HL-60/S4 (cell line): ENCODE measurements at regions not wholly inside any gene's neighbourhood (a gene's known extent, or its start where the extent isn't known, plus 50 kb on each side); places are given as distances from the start of the nearest gene placed in this dataset.
"Not testable (repeated sequence)": the region's sequence is repeated elsewhere in the genome, so short reads cannot be mapped to it uniquely, and the experiment has no call there.

Experiments used
- in situ Hi-C: fragments of 300-500 bp; cut with MboI; formaldehyde crosslinking; loops from 2 replicates; pipeline ENCODE4 v1.14.3; 2022; ENCODE audit warnings: low sequenced_read_pairs

GRCh38 chr9:26513730-26514129 lies 378.9 kb downstream of the CAAP1 start:
- in situ Hi-C loops: no loop called here

DNA sequence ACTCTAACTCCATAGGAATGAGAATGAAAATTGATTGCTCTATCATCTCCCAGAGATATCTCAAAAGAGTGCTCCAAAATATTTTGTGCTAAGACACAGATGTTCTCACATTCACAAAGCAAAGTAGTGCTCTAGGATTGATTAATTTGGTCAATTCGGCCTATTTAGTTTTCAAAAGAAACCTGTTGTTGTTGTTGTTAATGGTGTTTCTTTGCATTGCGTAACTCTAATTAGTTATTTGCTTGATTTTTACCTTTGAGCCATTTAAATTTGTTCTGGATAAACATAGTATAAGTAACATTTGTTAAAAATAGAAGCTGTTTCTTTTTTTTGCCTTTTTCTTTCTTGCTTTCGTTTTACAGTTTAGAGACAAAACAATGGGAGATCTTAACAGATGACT lies 382.5 kb downstream of the CAAP1 start:
- in situ Hi-C loops: no loop called here

GRCh38 chr9:26508897-26509296 lies 383.7 kb downstream of the CAAP1 start:
- in situ Hi-C loops: no loop called here

GRCh38 chr9:26504057-26504456 lies 388.5 kb downstream of the CAAP1 start:
- in situ Hi-C loops: no loop called here

DNA sequence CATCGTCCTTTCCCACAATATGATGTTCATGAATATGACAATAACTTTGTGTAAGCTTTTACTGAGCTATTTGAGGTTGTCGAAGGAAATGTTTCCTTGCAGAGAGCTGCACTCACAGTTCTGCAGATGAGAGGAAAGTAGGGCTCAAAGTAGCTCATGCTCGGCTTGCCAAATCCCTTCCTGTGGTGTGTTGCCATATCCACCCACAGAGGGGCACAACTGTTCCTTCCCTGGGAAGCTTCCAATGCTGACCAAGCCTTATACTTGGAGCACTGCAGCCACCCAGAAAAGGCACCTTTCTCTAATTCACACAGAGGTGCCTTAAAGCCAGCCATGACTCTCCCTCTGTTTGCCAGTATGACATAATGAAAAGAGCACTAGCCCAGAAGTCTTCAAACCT lies 390.3 kb downstream of the CAAP1 start:
- in situ Hi-C loops: no loop called here

DNA sequence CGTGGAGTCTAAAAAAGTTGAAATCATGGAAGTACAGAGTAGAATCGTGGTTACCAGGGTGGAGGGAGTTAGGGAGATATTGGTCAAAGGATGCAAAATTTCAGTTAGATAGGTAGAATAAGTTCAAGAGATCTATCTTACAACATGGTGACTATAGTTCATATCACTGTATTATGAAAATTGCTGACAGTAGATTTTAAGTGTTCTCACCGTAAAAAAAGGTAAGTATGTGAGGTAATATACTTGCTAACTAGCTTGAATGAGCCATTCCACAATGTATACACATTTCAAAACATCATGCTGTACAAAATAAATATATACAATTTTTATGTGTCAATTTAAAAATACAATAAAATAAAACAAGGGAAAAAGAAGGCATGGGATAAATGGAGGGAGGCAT lies 392.1 kb downstream of the CAAP1 start:
- in situ Hi-C loops: no loop called here

DNA sequence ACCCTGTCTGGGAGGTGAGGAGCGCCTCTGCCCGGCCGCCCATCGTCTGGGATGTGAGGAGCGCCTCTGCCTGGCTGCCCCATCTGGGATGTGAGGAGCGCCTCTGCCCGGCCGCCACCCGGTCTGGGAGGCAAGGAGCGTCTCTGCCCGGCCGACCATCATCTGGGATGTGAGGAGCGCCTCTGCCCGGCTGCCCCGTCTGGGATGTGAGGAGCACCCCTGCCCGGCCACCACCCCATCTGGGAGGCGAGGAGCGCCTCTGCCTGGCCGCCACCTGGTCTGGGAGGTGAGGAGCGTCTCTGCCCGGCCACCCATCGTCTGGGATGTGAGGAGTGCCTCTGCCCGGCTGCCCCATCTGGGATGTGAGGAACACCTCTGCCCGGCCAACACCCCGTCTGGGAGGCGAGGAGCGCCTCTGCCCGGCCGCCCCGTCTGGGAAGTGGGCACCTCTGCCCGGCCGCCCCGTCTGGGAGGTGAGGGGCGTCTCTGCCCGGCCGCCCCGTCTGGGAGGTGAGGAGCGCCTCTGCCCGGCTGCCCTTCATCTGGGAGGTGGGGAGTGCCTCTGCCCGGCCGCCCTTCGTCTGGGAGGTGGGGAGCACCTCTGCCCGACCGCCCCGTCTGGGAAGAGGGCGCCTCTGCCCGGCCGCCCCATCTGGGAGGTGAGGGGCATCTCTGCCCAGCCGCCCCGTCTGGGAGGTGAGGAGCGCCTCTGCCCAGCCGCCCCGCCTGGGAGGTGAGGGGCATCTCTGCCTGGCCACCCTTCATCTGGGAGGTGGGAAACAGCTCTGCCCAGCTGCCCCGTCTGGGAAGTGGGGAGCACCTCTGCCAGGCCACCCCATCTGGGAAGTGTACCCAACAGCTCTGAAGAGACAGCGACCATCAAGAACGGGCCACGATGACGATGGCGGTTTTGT lies 399.7 kb downstream of the CAAP1 start:
- in situ Hi-C loops: not testable (repeated sequence)

DNA sequence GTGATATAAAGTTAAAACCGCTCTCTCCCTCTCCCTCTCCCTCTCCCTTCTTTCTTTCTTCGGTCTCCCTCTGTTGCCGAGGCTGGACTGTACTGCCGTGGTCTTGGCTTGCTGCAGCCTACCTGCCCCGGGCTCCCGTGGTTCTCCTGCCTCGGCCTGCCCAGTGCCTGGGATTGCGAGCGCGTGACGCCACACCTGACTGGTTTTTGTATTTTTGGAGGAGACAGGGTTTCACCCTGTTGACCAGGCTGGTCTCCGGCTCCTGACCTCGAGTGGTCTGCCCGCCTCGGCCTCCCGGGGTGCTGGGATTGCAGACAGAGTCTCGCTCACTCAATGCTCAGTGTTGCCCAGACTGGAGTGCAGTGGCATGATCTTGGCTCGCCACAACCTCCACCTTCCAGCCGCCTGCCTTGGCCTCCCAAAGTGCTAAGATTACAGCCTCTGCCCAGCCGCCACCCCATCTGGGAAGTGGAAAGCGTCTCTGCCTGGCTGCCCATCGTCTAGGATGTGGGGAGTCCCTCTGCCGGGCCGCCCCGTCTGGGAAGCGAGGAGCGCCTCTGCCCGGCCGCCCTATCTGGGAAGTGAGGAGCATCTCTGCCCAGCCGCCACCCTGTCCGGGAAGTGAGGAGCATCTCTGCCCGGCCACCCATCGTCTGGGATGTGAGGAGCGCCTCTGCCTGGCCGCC lies 400.5 kb downstream of the CAAP1 start:
- in situ Hi-C loops: not testable (repeated sequence)

- in situ Hi-C loops: no loop called here
Observed at GRCh38 chr9:26483991-26484390, 408.6 kb downstream of the CAAP1 start.

DNA sequence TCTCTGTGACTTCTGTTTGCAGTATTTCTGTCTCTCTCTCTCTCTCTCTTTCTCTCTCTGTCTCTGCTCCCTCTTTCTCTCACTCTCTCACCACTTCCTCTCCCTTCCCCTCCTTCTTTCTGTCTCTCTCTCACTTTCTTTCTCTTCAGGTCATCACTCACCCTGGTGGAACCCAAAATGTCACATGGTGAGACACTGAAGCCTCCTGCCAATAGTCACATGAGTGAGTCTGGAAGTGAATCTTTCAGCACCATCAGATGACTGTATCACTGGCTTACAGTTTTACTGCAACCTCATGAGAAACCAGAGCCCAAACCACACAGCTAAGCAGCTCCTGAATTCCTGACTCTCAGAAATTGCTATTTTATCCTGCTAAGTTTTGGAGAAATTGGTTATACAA lies 414.6 kb downstream of the CAAP1 start:
- in situ Hi-C loops: no loop called here

- in situ Hi-C loops: no loop called here
Observed at GRCh38 chr9:26471261-26471660, 421.3 kb downstream of the CAAP1 start.

DNA sequence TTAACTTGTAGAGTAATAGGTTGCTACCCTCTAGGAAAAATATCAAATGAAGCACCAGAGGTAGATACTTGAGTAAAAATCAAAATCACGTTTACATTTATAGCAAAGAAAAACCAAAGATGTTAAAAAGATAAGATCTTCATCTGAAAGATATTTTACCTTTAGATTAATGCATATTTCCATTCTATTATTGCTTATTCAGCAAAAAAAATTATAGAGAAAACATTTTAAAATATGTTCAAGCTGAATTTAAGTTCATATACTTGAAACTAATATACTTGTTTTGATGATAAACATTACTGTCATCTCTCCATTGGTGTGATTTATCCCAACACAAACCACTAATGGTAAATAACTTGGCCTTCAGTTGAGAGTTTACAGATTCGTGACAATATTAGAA lies 422.3 kb downstream of the CAAP1 start:
- in situ Hi-C loops: no loop called here

GRCh38 chr9:26463837-26464236 lies 428.8 kb downstream of the CAAP1 start:
- in situ Hi-C loops: no loop called here

GRCh38 chr9:26462751-26463150 lies 429.9 kb downstream of the CAAP1 start:
- in situ Hi-C loops: no loop called here

DNA sequence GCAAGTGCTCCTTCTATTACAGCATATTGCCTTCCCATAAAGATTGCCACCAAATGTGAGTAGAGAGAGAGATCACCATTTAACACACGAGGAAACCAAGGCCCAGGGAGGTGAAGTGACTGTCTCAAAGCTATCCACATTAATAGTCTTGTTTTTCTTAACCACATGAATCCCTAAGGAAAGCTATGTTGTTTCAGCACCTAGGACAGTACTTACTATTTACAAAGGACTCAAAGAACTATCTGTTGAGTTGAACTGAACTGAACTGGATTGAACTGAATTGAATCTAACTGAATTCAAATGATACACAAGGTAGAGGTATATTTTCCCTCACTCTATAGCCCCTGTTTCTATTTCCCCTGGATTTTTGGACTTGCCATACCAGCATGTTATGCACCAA lies 430.4 kb downstream of the CAAP1 start:
- in situ Hi-C loops: no loop called here

- in situ Hi-C loops: no loop called here
Observed at GRCh38 chr9:26460624-26461023, 432.0 kb downstream of the CAAP1 start.

DNA sequence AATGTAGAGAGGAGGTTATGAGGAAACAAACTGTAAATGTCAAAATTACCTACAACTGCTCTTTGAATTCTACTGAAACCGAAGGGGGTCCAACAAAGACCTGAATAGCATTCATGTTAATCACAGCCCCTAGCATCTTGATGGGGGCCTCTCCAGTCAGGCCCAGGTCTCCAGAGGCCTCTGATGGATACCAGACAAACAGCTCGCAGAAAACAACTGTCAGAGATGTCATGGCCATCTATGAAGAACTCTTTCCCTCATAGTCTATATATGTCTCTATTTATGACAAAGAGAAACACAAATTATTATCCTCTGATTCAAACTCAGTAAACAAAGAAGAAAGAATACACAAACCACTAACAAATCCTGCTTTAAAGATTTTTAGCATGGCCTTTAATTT lies 432.6 kb downstream of the CAAP1 start:
- in situ Hi-C loops: no loop called here

GRCh38 chr9:26458054-26458453 lies 434.5 kb downstream of the CAAP1 start:
- in situ Hi-C loops: no loop called here

- in situ Hi-C loops: no loop called here
Observed at GRCh38 chr9:26457151-26457550, 435.5 kb downstream of the CAAP1 start.

DNA sequence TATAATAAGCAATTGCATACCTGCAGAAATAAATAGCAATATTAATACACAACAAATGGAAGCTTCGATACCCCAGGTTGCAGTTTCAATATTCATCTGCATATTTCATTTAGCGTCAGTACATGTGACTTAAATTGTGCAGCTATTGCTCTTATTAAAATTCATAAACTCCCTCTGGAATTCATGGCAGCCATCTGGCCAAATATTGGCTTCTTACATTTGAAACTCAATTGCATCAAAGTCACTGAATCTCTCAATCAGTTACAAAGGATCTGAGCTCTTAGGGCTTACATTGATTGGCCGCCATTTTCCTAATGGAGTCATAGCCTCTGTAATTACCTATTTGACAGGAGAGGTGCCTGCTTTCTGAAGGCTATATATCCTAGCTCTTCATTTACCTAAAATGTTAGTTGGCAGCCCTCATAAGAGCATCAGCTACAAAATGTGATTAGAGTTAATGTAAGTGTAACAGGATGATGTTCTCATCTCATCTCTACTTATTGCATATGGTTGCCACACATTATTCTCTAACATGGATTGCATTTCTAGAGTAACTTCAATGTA lies 453.5 kb downstream of the CAAP1 start:
- in situ Hi-C loops: no loop called here

DNA sequence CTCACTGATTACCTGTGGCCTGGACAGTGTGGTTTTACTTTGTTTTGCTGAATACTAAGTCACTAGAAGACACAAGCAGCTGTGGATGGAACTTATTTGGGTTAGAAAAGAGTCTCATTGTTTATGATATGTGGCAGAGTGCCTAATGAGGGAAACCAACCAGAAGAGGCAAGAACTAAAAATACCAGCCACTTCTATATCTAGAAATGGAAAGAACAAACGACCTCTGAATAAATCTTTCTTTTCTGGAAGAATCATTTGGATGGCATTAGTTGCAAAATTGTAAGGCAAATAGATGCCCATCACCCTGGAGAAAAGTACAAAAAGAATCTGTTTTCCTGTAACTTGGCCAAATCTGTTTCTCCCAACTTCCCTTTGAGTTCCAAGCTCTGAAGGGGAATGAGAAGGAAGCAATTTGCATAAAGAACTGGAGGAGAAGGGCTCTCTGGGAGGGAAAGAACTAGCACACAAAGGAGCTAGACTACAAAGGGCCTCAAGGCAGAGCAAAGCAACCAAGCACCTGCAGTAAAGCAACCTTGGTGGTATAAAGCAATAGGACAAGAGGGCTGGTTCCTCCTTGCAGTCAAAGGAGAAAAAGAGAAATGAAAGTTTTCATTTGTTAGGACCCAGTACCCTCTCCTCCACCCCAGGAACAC lies 455.4 kb downstream of the CAAP1 start:
- in situ Hi-C loops: no loop called here
